T47D (cell line): ENCODE measurements at regions not wholly inside any gene's neighbourhood (a gene's known extent, or its start where the extent isn't known, plus 50 kb on each side); places are given as distances from the start of the nearest gene placed in this dataset.

Experiments
- DNase-seq, 2 experiments: peaks; one replicate each; pipeline versions ENCODE4 v3.0.0 to v3.0.0-alpha.2; 2011 to 2012; ENCODE audit warnings: low read depth in 1 of 2, low spot score in 1 of 2
- JUND ChIP-seq: IDR thresholded peaks from 2 replicates; pipeline ENCODE4 v1.6.1; 2012; ENCODE audit warnings: low read depth
- in situ Hi-C: cut with HindIII; loops from 2 replicates; pipeline ENCODE4 v1.10.0; 2016; ENCODE audit warnings: low sequenced_read_pairs, low pct_unique_long_range_greater_than_20kb

GRCh38 chr20:46840054-46840729, 54.5 kb upstream of the EYA2 start:
- DNase-seq = no peak
- in situ Hi-C loops = no loop called here
- TF ChIP-seq JUND = no peak
